PC-3 (cell line): ENCODE measurements at regions not wholly inside any gene's neighbourhood (a gene's known extent, or its start where the extent isn't known, plus 50 kb on each side); places are given as distances from the start of the nearest gene placed in this dataset.

Experiments
- ATAC-seq: fragments of 200-7000 bp; cut with Tn5 transposase; 2 replicates; pipeline ENCODE4 v1.9.1; 2020; ENCODE audit warnings: mild to moderate bottlenecking, moderate library complexity
- BruUV-seq: library from RNA; stranded (reverse); fragments of 400-500 nt; replicated peaks from 2 replicates; lab custom pipeline; 2021; lab: Mats Ljungman, UMichigan
- CTCF ChIA-PET: fragments of 300-600 bp; sonication (Branson Sonifier 250); formaldehyde crosslinking; loops from one replicate; lab custom pipeline; 2022; ENCODE audit warnings: antibody characterized with exemption; lab: Charles Lee
- POLR2A ChIA-PET: fragments of 300-600 bp; sonication (Branson Sonifier 250); formaldehyde crosslinking; loops from one replicate; lab custom pipeline; 2022; ENCODE audit warnings: antibody characterized with exemption; ENCODE audit not compliant: unreplicated experiment; lab: Charles Lee
- DNase-seq: peaks from one replicate; pipeline ENCODE4 v3.0.0-alpha.2; 2015
- H2AFZ ChIP-seq: fragments of 300-600 bp; sonication (generic); 2 replicates; pipeline ENCODE4 v1.6.0; 2016; ENCODE audit warnings: antibody characterized with exemption, low read length
- H3F3A ChIP-seq: fragments of 300-600 bp; sonication (generic); one replicate; pipeline ENCODE4 v1.6.0; 2017; ENCODE audit warnings: antibody characterized with exemption, low read length, control low read depth, mild to moderate bottlenecking; ENCODE audit not compliant: unreplicated experiment
- H3K27ac ChIP-seq: fragments of 300-600 bp; sonication (generic); 2 replicates; pipeline ENCODE4 v1.5.1; 2016; ENCODE audit warnings: mild to moderate bottlenecking, low read length
- H3K27me3 ChIP-seq: fragments of 300-600 bp; sonication (generic); 2 replicates; pipeline ENCODE4 v1.6.1; 2016; ENCODE audit warnings: low read length, mixed read lengths
- H3K36me3 ChIP-seq: fragments of 300-600 bp; sonication (generic); 2 replicates; pipeline ENCODE4 v1.6.1; 2016; ENCODE audit warnings: low read depth, mixed run types, low read length, mixed read lengths
- H3K4me1 ChIP-seq: fragments of 300-600 bp; sonication (generic); 2 replicates; pipeline ENCODE4 v1.5.1; 2016; ENCODE audit warnings: low read length; ENCODE audit not compliant: insufficient read depth
- H3K4me2 ChIP-seq: fragments of 300-600 bp; sonication (generic); 2 replicates; pipeline ENCODE4 v1.6.0; 2016; ENCODE audit warnings: low read length
- H3K4me3 ChIP-seq: fragments of 300-600 bp; sonication (generic); 2 replicates; pipeline ENCODE4 v1.5.1; 2016; ENCODE audit warnings: mild to moderate bottlenecking, low read length, mixed read lengths
- H3K79me2 ChIP-seq: fragments of 300-600 bp; sonication (generic); 2 replicates; pipeline ENCODE4 v1.6.1; 2017; ENCODE audit warnings: low read length, mixed read lengths
- H3K9ac ChIP-seq: fragments of 300-600 bp; sonication (generic); 2 replicates; pipeline ENCODE4 v1.6.0; 2016; ENCODE audit warnings: mild to moderate bottlenecking, low read length
- H3K9me2 ChIP-seq: fragments of 300-600 bp; sonication (generic); replicated peaks from 2 replicates; pipeline ENCODE4 v1.6.1; 2016; ENCODE audit warnings: mixed run types, low read length, mixed read lengths
- H3K9me3 ChIP-seq: fragments of 300-600 bp; sonication (generic); 2 replicates; pipeline ENCODE4 v1.6.1; 2016; ENCODE audit warnings: low read length, mixed read lengths
- H4K20me1 ChIP-seq: fragments of 300-600 bp; sonication (generic); 2 replicates; pipeline ENCODE4 v1.6.1; 2016; ENCODE audit warnings: low read length, mixed read lengths
- EZH2 ChIP-seq: fragments of 300-600 bp; sonication (generic); IDR thresholded peaks from one replicate; pipeline ENCODE4 v1.6.1; 2017; ENCODE audit warnings: antibody characterized with exemption, mild to moderate bottlenecking, low read length; ENCODE audit not compliant: unreplicated experiment
- EZH2phosphoT487 ChIP-seq: fragments of 300-600 bp; sonication (generic); IDR thresholded peaks from 2 replicates; pipeline ENCODE4 v1.6.1; 2018; ENCODE audit warnings: mild to moderate bottlenecking, antibody characterized with exemption, low read length, borderline replicate concordance
- intact Hi-C: fragments of 100-400 bp; cut with micrococcal nuclease; formaldehyde crosslinking; loops from 2 replicates; pipeline ENCODE4 v1.9.0; 2023
- TF ChIP-seq, protein P1 (sequence below): fragments of 300-600 bp; sonication (generic); conservative IDR thresholded peaks from 2 replicates; pipeline ENCODE4 v1.5.1; 2017; ENCODE audit warnings: antibody characterized with exemption, low read depth, mild to moderate bottlenecking, low read length

DNA sequence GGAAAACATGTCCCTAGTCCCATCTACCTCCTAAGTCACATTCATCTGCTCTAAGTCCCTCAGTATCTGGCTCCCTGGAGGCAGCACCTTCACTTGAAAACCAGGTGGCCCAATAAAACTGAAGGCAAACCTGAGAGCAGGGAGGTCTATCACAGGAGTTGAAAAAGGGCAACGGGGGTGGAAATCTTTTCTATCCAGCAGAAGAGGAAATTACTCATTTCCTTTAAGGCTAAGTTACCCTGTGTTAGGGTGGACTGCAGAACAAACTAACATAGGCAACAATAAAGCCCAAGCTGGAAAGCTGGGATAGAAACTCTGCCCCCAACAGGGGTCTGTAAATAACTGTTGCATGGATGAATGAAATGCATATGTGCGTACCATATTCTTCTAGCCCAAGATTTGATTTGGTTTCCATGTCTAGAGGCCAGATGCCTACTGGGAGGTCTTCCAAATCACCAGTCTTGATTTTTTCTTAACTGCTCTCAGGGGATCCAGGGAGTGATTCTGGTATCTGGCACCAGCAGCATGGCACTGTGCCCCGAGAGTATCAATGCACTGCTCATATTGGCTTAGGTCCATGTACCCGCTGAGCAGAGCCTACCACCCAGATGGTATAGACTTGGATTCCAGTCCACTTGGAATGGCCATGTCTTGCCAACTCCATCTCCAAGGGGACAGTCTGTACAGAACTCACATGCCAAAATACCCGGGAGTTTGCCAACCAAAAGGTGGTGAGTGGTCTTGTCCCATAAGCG is 350.0 kb upstream of the NCAM1 start:
- Histone ChIP-seq H3K9me3 (no peaks in the 10 kb centered on the region), H3F3A (no peaks in the 10 kb centered on the region), H4K20me1 (no peaks in the 10 kb centered on the region), H3K4me2 (no peak overlapping the region), H3K4me1 (peaks cover 5% of the 10 kb centered on the region; the same call in 1 of the 2 replicates), H2AFZ (no peak overlapping the region), H3K27ac (no peak overlapping the region), H3K9me2 (no peaks in the 10 kb centered on the region), H3K4me3 (no peak overlapping the region), H3K9ac (no peak overlapping the region), H3K79me2 (no peaks in the 10 kb centered on the region), H3K27me3 (peaks cover 4% of the 10 kb centered on the region; the same call in 1 of the 2 replicates), H3K36me3 (no peaks in the 10 kb centered on the region)
- intact Hi-C loops = no loop called here
- no peak for ATAC-seq
- ChIA-PET POLR2A (no interaction called here), CTCF (no interaction called here)
- TF ChIP-seq EZH2phosphoT487 (no peak), EZH2 (no peak)
- TF ChIP-seq, protein P1, sequence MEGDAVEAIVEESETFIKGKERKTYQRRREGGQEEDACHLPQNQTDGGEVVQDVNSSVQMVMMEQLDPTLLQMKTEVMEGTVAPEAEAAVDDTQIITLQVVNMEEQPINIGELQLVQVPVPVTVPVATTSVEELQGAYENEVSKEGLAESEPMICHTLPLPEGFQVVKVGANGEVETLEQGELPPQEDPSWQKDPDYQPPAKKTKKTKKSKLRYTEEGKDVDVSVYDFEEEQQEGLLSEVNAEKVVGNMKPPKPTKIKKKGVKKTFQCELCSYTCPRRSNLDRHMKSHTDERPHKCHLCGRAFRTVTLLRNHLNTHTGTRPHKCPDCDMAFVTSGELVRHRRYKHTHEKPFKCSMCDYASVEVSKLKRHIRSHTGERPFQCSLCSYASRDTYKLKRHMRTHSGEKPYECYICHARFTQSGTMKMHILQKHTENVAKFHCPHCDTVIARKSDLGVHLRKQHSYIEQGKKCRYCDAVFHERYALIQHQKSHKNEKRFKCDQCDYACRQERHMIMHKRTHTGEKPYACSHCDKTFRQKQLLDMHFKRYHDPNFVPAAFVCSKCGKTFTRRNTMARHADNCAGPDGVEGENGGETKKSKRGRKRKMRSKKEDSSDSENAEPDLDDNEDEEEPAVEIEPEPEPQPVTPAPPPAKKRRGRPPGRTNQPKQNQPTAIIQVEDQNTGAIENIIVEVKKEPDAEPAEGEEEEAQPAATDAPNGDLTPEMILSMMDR = no peak
- DNase-seq = no peak
- BruUV-seq = no TSS peak

DNA sequence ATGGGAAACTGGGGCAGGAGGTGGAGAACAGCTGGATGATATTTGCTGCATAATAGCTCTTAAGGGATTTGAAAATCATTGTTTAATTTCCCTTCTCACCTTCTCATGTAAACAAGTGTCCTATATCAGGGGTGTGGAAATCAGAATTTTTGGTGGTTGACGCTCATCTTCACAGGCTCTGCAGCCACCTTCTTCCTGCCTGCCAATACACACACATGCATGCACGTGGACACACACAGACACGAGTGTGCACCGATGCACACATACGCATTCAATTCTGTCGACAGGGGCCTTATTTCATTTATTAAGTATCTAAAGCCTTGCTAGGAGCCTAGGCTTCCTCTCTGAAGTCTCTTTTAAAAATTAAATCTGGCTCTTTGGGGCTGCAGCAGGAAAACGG is 349.4 kb upstream of the NCAM1 start:
- Histone ChIP-seq H3K36me3 (no peaks in the 10 kb centered on the region), H3K9ac (no peak overlapping the region), H2AFZ (no peak overlapping the region), H3F3A (no peaks in the 10 kb centered on the region), H3K9me2 (no peaks in the 10 kb centered on the region), H3K9me3 (no peaks in the 10 kb centered on the region), H3K4me3 (no peak overlapping the region), H3K4me2 (no peak overlapping the region), H3K27ac (no peak overlapping the region), H4K20me1 (no peaks in the 10 kb centered on the region), H3K79me2 (no peaks in the 10 kb centered on the region), H3K4me1 (peaks cover 5% of the 10 kb centered on the region; the same call in 1 of the 2 replicates), H3K27me3 (peaks cover 4% of the 10 kb centered on the region; the same call in 1 of the 2 replicates)
- CTCF ChIA-PET = no interaction called here
- ATAC-seq = no peak
- no TSS peak for BruUV-seq
- no peak for DNase-seq
- POLR2A ChIA-PET = no interaction called here
- intact Hi-C loops = no loop called here
- no peak for TF ChIP-seq EZH2phosphoT487
- TF ChIP-seq, protein P1 = no peak
- TF ChIP-seq EZH2 = no peak

DNA sequence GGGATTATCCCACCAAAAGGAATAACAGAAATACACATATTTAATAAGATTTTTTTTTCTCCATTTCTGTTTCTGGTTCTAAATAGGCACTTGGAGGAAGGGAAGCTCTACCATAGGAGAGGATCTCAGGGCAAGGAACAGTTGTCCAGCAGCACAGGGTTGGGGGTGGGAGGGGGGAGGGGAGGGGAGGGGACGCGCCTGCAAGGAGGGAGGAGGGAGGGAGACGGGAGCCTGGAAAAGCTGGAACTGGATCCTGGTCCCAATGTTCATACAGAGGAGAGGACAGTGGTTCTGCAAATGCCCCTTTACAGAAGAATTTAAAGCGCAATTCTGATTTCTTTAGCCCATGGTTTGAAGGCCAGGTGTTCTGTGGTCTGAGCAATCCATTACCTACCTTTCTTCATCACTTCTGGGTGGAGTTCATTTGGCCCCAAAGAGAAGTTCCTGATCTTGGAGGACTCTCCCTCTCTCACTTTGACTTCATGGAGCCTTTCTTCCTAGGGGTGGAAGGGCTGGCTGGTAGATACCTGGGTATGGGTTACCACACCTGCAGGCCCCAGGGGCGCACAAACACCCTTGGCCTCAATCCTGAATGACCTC is 348.9 kb upstream of the NCAM1 start:
- H3K4me2 ChIP-seq = no peak overlapping the region
- H3K4me1 ChIP-seq = peaks cover 5% of the 10 kb centered on the region; the same call in 1 of the 2 replicates
- intact Hi-C loops = no loop called here
- H4K20me1 ChIP-seq = no peaks in the 10 kb centered on the region
- no peaks in the 10 kb centered on the region for H3K9me2 ChIP-seq
- no TSS peak for BruUV-seq
- H3K27me3 ChIP-seq = peaks cover 4% of the 10 kb centered on the region; the same call in 1 of the 2 replicates
- no peak overlapping the region for H3K4me3 ChIP-seq
- H3K9ac ChIP-seq = no peak overlapping the region
- no peaks in the 10 kb centered on the region for H3K79me2 ChIP-seq
- no peak overlapping the region for H3K27ac ChIP-seq
- CTCF ChIA-PET = no interaction called here
- no peaks in the 10 kb centered on the region for H3K9me3 ChIP-seq
- H2AFZ ChIP-seq = no peak overlapping the region
- DNase-seq (no peak), ATAC-seq (no peak)
- H3K36me3 ChIP-seq = no peaks in the 10 kb centered on the region
- POLR2A ChIA-PET = no interaction called here
- no peak for TF ChIP-seq EZH2
- TF ChIP-seq EZH2phosphoT487 = no peak
- TF ChIP-seq, protein P1 = no peak
- H3F3A ChIP-seq = no peaks in the 10 kb centered on the region
